ENCODE measurements at regions not wholly inside any gene's neighbourhood (a gene's known extent, or its start where the extent isn't known, plus 50 kb on each side); places are given as distances from the start of the nearest gene placed in this dataset.
"Not testable (repeated sequence)": the region's sequence is repeated elsewhere in the genome, so short reads cannot be mapped to it uniquely, and the experiment has no call there.

GRCh38 chr12:131403676-131404075 is 307.2 kb upstream of the SFSWAP start:
- H3K27me3 ChIP-seq (ENCODE audit: control insufficient read depth, insufficient read depth, low read length): no peaks in the 10 kb centered on the region
- DNase-seq: no peak
- H3K4me3 ChIP-seq (ENCODE audit: insufficient read depth, low read depth, low read length): no peak overlapping the region
- H3K36me3 ChIP-seq (replicated peaks; ENCODE audit: control insufficient read depth, insufficient read depth, low read length): no peaks in the 10 kb centered on the region

GRCh38 chr12:131404705-131405104 is 306.2 kb upstream of the SFSWAP start:
- Histone ChIP-seq H3K36me3 (replicated peaks; ENCODE audit: control insufficient read depth, insufficient read depth, low read length) (no peaks in the 10 kb centered on the region), H3K4me3 (ENCODE audit: insufficient read depth, low read depth, low read length) (no peak overlapping the region), H3K27me3 (ENCODE audit: control insufficient read depth, insufficient read depth, low read length) (no peaks in the 10 kb centered on the region)
- DNase-seq: no peak

GRCh38 chr12:131407221-131408035 is 303.5 kb upstream of the SFSWAP start:
- Histone ChIP-seq H3K36me3 (replicated peaks; ENCODE audit: control insufficient read depth, insufficient read depth, low read length) (no peaks in the 10 kb centered on the region), H3K27me3 (ENCODE audit: control insufficient read depth, insufficient read depth, low read length) (no peaks in the 10 kb centered on the region), H3K4me3 (ENCODE audit: insufficient read depth, low read depth, low read length) (no peak overlapping the region)
- DNase-seq: no peak

GRCh38 chr12:131408036-131408365 is 302.9 kb upstream of the SFSWAP start:
- Histone ChIP-seq H3K36me3 (replicated peaks; ENCODE audit: control insufficient read depth, insufficient read depth, low read length) (no peaks in the 10 kb centered on the region), H3K27me3 (ENCODE audit: control insufficient read depth, insufficient read depth, low read length) (no peaks in the 10 kb centered on the region), H3K4me3 (ENCODE audit: insufficient read depth, low read depth, low read length) (no peak overlapping the region)
- no peak for DNase-seq

- H3K4me3 ChIP-seq (ENCODE audit: insufficient read depth, low read depth, low read length): no peak overlapping the region
- DNase-seq: no peak
- no peaks in the 10 kb centered on the region for H3K36me3 ChIP-seq (replicated peaks; ENCODE audit: control insufficient read depth, insufficient read depth, low read length)
- H3K27me3 ChIP-seq (ENCODE audit: control insufficient read depth, insufficient read depth, low read length): no peaks in the 10 kb centered on the region
Observed at GRCh38 chr12:131408484-131408883, 302.4 kb upstream of the SFSWAP start.

- no peak for DNase-seq
- no peak overlapping the region for H3K4me3 ChIP-seq (ENCODE audit: insufficient read depth, low read depth, low read length)
- no peaks in the 10 kb centered on the region for H3K36me3 ChIP-seq (replicated peaks; ENCODE audit: control insufficient read depth, insufficient read depth, low read length)
- no peaks in the 10 kb centered on the region for H3K27me3 ChIP-seq (ENCODE audit: control insufficient read depth, insufficient read depth, low read length)
Observed at GRCh38 chr12:131409211-131409610, 301.7 kb upstream of the SFSWAP start.

- H3K36me3 ChIP-seq (replicated peaks; ENCODE audit: control insufficient read depth, insufficient read depth, low read length); DNase-seq; H3K4me3 ChIP-seq (ENCODE audit: insufficient read depth, low read depth, low read length); H3K27me3 ChIP-seq (ENCODE audit: control insufficient read depth, insufficient read depth, low read length): not testable (repeated sequence)
Observed at GRCh38 chr12:131411827-131412226, 299.1 kb upstream of the SFSWAP start.

GRCh38 chr12:131413006-131413405 is 297.9 kb upstream of the SFSWAP start:
- no peak overlapping the region for H3K4me3 ChIP-seq (ENCODE audit: insufficient read depth, low read depth, low read length)
- no peak for DNase-seq
- H3K36me3 ChIP-seq (replicated peaks; ENCODE audit: control insufficient read depth, insufficient read depth, low read length): no peaks in the 10 kb centered on the region
- H3K27me3 ChIP-seq (ENCODE audit: control insufficient read depth, insufficient read depth, low read length): no peaks in the 10 kb centered on the region

- H3K27me3 ChIP-seq (ENCODE audit: control insufficient read depth, insufficient read depth, low read length): no peaks in the 10 kb centered on the region
- no peaks in the 10 kb centered on the region for H3K36me3 ChIP-seq (replicated peaks; ENCODE audit: control insufficient read depth, insufficient read depth, low read length)
- DNase-seq: no peak
- no peak overlapping the region for H3K4me3 ChIP-seq (ENCODE audit: insufficient read depth, low read depth, low read length)
Observed at GRCh38 chr12:131413471-131413870, 297.4 kb upstream of the SFSWAP start.

GRCh38 chr12:131414155-131414922 is 296.6 kb upstream of the SFSWAP start:
- not testable (repeated sequence) for H3K36me3 ChIP-seq (replicated peaks; ENCODE audit: control insufficient read depth, insufficient read depth, low read length); H3K27me3 ChIP-seq (ENCODE audit: control insufficient read depth, insufficient read depth, low read length); DNase-seq; H3K4me3 ChIP-seq (ENCODE audit: insufficient read depth, low read depth, low read length)

- no peak overlapping the region for H3K4me3 ChIP-seq (ENCODE audit: insufficient read depth, low read depth, low read length)
- DNase-seq: peak; percentile 79
- H3K27me3 ChIP-seq (ENCODE audit: control insufficient read depth, insufficient read depth, low read length): no peaks in the 10 kb centered on the region
- no peaks in the 10 kb centered on the region for H3K36me3 ChIP-seq (replicated peaks; ENCODE audit: control insufficient read depth, insufficient read depth, low read length)
Observed at GRCh38 chr12:131415781-131416180, 295.1 kb upstream of the SFSWAP start.

GRCh38 chr12:131418121-131418520 is 292.8 kb upstream of the SFSWAP start:
- DNase-seq: no peak
- no peak overlapping the region for H3K4me3 ChIP-seq (ENCODE audit: insufficient read depth, low read depth, low read length)
- no peaks in the 10 kb centered on the region for H3K36me3 ChIP-seq (replicated peaks; ENCODE audit: control insufficient read depth, insufficient read depth, low read length)
- no peaks in the 10 kb centered on the region; the same call in 1 of the 2 replicates for H3K27me3 ChIP-seq (ENCODE audit: control insufficient read depth, insufficient read depth, low read length)

GRCh38 chr12:131418884-131419283 is 292.0 kb upstream of the SFSWAP start:
- DNase-seq: no peak
- Histone ChIP-seq H3K4me3 (ENCODE audit: insufficient read depth, low read depth, low read length) (no peak overlapping the region), H3K36me3 (replicated peaks; ENCODE audit: control insufficient read depth, insufficient read depth, low read length) (no peaks in the 10 kb centered on the region), H3K27me3 (ENCODE audit: control insufficient read depth, insufficient read depth, low read length) (no peaks in the 10 kb centered on the region; the same call in 1 of the 2 replicates)

GRCh38 chr12:131420867-131421447 is 289.9 kb upstream of the SFSWAP start:
- Histone ChIP-seq H3K27me3 (ENCODE audit: control insufficient read depth, insufficient read depth, low read length) (no peaks in the 10 kb centered on the region; the same call in 1 of the 2 replicates), H3K4me3 (ENCODE audit: insufficient read depth, low read depth, low read length) (no peak overlapping the region), H3K36me3 (replicated peaks; ENCODE audit: control insufficient read depth, insufficient read depth, low read length) (no peaks in the 10 kb centered on the region)
- no peak for DNase-seq

Data from H7 (cell line).